NCI-H2081 (cell line): ENCODE measurements at regions not wholly inside any gene's neighbourhood (a gene's known extent, or its start where the extent isn't known, plus 50 kb on each side); places are given as distances from the start of the nearest gene placed in this dataset.
"Not testable (repeated sequence)": the region's sequence is repeated elsewhere in the genome, so short reads cannot be mapped to it uniquely, and the experiment has no call there.

Experiments
- DNase-seq, 2 experiments: peaks; one replicate each; lab custom pipeline; 2025; lab: John Stamatoyannopoulos, UW

DNA sequence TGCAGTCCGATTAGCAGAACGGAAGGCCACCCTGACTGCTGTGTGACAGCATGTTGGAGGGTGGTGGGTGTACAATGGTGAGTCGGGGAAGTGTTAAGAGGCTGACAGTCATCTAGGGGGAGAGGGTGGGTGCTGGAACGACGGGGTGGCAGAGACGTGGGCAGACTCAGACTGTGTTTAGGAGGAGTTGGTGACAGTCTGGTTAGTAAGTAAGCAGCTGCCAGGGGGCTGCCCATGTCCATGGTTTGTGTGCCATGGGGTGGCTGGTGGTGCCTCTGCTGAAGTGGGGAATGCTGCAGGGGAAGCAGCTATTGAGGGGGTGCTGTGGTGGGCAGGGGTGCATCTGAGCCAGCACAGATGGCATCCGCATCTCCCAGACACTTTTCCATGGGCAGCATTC lies 51.3 kb upstream of the BOD1 start:
- DNase-seq, result no peak

DNA sequence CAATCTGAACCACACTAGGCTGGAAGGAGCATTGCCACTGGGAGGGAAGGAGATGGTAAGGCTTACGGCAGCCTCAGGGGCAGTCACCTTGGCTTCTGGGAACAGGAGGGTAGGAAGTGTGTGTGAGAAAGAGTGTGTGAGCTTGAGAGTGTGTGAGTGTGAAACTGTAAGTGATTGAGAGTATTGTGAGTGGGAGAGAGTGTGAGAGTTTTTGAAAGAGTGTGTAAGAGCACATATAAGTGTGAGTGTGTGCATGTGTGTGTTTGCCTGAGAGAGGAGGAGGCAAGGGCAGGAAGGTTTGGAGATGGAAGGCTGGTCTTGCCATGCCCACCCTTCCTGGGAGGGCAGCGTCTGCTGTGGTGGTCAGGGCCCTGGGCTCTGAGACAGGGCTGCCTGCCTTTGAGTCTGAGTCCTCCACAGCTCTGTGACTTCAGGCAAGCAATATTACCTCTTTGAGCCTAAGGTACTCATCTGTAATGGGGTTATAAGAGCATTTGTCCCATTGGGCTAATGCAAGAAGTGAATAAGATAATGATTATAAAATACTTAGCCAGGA lies 51.9 kb upstream of the BOD1 start:
- DNase-seq, result no peak

DNA sequence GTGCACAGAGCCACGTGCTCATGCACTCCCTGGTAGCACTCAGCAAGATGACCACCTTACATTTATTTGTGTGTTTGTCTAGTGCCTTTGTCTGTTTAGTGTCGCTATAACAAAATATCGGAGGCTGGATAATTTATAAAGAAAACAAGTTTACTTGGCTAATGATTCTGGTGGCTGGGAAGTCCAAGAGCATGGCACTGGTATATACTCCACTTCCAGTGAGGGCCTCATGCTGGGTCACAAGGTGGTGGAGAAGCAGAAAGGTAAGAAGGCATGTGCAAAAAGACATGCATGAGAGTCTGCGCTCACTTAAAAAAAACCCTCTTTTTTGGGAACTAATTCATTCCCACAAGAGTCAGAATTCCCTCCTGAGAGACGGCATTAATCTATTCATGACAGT lies 52.5 kb upstream of the BOD1 start:
- no peak for DNase-seq

DNA sequence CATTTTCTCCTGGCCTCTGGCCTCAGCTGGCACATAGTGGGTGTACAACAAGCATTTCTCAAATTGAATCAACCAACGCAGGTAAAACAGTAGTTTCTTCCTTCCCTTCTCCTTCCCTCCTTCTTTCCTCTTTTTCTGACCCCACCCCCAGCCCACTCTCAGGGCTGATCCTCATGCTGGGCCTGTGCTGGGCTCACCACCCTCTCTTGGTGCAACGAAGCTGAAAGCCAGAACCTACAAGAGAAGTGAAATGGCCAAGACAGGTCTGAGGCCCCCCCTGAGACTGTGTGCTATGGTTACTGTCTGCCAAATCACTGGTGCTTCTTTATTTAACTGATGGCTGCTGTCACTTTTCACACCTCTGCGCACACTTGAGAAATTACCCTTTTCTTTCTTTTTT lies 53.0 kb upstream of the BOD1 start:
- no peak for DNase-seq

DNA sequence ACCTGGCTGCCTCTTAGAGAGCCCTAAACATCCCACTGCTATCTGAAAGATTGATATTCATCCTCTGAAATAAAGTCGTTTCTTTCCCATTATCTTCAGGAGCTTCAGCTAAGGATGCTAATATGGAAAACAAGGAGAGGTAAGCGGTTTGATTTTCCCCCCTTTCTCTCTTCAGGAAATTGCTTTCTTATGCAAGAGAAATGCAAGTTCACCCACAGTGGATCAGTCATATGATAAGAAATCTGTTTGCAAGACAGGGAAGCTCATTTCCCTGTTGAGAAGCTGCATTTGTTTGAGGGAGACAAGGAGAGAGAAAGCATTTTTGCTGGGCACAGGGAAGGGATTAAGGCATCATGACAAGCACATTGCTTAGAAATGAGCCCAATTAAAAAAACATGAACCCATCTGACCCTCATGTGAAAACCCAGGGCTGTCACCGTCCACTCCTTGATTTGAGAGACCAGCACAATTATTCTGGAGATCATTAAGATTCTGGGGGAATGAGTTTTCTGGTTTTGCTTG lies 53.7 kb upstream of the BOD1 start:
- no peak for DNase-seq

DNA sequence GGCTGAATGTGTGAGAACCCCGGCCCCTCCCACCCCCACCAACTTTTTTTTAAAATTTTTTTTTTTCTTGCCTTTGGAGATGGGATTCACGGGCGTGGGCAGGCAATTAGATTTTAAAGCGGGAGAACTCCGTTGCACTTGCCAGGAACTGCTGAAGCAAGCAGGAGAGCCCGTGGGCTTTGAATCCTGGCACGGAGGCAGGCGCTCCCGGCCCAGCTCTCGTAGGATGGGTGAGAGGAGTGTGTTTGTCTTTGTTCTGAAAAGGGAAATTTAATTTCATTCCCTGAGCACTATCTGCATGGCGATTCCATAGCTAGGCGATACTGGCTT lies 54.3 kb upstream of the BOD1 start:
- no peak for DNase-seq

DNA sequence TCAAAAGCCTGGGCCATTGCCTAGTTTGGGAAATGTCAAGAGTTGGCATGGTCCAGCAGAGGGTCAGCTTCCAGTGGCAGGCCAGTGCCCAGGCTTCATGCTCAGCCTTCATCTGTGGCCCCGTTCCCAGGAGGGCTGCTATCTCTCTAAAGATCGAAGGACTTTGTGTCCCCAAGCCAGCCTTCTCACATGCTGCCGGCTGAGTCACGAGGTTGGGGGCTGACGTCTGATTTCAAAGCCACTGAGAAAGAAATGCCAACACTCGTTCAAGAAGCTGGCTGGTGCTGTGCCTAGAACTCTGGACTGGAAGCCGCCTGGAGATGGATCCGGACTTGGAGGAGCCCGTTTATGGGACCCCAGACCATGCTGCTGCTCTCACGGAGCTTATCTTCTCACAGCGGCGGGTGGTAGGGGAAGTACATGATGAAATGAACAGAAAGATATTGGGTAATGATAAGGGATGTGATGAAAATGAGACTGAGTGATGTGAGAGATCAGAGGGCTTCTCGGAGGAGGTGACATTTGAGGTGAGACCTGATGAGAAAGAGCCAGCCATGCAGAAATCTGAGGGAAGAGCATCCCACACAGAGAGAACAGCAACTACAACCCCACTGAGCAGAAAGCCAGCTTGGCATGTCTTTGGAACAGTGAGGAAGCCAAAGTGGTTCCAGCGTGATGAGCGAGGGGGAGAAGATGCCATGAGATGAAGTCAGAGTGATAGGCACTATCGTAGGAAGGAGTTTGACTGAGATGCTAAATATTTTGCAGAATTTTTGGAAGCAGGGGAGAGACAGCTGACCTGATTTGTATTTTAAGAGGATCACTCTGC lies 54.9 kb upstream of the BOD1 start:
- no peak for DNase-seq

DNA sequence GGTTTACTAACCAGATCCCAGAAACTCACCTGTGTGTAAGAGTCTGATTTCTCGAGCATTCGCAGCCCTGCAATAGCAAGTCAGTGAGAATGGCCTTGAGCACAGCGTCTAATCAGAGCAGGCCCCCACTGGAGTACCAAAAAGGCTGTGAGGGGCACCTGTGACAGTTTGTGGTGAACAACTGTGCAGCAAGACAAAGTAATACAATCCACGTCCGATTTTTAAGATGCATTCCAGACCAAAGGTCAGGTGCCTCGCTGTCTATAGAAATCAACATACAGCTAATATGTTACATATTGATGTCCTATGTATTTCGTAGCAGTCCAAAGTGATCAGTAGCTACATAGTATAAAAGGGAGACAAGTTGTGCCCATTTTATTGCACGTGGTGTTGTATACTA lies 55.7 kb upstream of the BOD1 start:
- DNase-seq, result no peak

DNA sequence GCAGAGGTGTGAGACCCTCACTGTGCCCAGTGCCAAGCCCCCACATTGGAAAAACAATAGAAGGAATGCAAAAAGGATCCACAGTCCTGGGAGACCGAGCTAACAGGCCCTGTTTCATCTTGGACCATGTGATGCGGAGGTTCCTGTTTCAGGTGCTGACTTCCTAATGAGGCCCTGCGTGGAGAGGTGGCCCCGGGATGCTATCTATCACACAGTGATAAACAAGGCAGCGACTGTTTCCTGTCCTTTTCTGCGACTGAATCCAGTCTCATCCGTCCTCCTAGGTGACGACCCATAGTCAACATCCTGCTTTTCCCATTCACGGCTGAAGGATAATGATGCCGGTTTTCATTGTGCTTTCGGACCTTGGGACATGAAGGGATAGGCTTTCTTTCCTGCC lies 56.4 kb upstream of the BOD1 start:
- DNase-seq, result no peak

DNA sequence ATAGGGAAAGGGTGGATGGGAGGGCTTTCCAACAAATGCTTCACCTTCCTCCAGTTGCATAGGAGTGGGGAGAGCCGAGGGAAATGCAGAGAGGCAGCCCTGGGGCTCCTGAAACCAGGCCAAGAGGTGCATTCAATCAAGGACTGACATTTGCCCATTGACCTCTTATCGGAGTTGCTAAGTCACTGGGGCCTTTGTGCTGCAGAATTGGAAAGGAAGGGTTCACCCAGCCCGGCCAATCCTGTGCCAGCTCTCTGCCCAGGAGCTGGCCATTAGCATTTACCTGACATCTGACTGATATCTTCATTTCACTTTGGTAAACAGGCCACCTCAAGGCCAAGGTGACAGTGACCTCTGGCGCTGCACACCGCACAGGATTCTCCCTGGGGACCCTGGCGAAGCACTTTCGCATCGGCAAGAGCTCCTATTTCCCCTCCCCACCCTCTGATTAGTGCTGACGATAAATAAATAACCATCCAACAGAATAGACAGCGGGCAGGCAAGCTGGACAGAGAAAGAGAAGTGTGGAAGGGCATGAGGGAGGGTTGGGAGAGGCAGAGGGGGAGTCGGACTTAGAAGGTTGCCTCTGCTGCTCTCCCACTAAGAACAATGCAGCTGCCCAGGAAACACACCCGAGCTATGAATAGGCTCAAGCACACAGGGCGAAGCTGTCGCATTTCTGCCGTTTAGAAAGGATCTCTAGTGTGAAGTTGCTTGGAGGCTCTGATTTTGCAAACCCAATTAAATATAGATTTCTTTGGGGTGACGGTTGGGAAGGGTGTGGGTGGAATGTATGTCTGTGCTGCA lies 57.0 kb upstream of the BOD1 start:
- no peak for DNase-seq

DNA sequence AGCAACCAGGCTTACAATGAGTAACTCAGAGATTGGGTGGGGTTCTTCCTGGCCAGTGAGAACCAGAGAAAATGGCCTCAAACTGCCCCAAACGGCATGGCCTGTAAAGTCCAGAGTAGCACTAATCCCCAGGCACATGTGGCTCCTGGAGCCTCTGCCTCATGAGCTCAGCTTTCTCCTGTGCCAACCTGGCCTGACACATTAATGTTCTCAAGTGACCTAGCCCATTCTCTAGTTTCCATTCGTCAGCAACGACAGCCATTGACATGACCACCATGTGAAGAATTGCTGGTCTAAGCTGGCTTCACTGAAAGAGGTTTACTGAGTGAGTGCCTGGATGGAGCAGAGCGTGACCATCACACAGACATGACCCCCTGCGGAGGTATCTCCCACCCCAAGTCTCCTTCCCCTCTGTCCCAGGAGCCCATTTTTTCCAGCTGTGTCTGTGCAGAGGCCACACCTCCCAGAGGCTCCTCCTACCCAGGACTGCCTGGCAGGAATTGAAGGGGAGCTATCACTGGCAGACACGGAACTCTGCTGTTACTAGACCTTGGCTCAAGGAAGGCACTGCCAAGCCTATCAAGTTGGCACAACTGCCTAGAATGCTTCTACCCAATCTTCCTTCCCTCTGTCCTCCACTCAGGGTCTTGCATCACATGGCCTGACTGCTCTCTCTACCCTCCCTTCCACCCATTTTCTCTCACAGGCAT lies 59.0 kb upstream of the BOD1 start:
- DNase-seq, result no peak

DNA sequence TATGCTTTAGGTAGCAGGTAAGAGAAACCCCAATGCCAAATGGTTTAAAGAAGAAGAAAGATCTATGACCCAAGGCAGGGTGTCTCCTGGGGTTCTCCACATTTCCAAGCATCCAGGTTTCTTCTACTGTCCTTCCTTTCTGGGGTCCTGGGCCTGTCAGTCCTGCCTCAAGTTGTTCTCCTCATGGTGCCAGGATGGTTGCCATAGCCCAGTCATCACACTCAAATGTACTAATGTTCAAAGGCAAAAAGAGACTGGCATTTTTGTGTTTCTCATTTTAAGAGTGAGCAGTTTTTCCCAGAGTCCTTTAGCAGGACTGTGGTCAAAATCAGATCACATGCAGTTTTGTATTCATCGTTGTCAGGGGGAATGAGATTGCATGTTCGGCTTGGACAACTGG lies 59.9 kb upstream of the BOD1 start:
- no peak for DNase-seq

DNA sequence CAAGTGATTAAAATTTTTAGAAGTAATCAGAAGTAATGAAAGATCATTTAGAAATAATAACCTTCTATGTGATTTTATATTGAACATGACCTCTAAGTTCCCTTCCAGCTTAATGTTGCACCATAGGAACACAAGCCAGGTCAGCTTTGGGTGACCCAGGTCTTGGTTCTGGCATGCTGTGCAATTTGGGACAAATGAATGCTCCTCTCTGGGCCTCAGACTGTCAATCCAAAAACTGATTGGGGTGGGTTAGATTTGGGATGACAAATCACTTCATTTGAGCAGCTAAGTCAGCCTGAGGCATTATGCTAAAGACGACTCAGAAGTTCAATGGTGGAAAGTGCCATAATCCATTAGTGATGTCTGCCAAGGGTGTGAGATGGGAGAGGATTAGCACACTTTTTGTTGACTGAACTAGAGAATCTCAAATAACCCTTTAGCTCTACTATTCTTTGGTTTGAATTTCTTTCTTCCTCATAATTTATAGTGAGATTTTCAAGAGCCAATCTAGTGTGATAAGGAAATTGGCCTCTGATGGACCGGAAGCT lies 60.7 kb upstream of the BOD1 start:
- DNase-seq, result no peak

DNA sequence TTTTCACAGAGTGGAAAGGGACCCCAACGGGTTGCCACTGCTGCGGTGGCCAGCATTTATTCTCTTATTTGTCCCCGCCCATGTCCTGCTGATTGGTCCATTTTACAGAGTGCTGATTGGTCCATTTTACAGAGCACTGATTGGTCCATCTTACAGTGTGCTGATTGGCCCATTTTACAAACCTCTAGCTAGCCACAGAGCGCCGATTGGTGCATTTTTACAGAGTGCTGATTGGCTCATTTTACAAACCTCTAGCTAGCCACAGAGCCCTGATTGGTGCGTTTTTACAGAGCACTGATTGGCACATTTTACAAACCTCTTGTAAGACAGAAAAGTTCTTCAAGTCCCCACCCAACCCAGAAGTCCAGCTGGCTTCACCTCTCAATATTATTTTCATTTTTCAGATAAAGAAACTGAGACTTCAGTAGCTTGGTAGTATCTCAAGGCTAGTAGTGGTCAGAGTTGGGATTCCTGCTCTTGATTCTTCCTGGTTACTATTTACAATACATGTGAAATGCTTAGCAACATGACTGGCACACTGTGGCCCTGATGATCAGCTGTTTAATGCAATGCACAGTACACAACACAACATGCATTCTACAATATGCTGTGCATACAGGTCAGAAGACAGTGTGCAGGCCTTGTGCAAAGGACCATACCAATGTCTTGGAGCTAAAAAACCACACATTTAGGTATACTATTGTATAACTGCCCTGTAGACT lies 63.6 kb upstream of the BOD1 start:
- no peak for DNase-seq

DNA sequence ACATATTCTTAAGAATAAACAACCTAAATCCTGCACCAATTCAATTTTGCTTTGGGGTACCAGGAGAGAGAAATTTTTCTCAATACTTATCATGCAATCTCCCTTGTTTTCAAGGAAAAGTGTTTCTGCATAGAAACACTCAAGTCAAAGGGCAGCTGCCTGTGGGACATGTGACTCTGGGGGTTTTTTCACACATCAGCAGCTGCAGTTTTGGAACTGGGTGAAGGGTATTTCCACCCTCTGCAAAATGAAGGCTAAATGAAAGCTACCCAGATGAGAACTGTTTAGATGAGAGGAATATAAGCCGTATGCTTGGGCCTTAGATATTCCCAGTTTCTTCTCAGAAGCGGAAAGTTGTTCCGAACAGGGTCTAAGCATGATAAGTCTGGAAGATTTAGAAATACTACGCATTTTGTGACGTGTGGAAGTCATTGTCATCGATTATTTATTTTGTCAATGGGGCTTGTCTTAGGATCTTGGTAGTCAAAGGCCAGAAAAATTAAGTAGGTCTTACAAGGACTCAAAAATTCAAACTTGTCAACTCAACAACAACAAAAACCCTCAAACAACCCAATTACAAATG lies 64.3 kb upstream of the BOD1 start:
- no peak for DNase-seq

DNA sequence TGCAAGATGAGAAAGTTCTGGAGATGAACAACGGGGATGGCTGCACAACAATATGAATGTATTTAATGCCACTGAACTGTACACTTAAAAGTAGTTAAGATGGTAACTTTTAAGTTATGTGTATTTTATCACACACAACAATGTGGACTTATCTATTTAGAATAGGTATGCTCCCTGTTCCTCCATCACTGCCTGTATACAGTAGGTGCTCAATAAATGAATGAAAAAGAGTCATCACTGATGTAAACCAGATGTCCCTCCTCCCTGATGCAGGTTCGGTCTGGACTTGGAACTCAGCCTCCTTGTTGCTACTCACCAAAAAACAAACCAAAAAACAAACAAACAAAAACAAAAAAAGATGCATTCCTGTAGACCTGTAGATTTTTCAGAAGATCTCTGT lies 65.9 kb upstream of the BOD1 start:
- no peak for DNase-seq

DNA sequence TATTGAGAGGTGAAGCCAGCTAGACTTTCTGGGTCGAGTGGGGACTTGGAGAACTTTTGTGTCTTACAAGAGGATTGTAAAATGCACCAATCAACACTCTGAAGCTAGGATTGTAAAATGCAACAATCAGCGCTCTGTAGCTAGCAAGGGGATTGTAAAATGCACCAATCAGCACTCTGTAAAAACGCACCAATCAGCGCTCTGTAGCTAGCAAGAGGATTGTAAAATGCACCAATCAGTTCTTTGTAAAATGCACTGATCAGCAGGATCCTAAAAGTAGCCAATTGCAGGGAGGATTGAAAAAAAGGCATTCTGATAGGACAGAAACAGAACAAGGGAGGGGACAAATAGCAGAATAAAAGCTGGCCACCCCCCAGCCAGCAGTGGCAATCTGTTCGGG lies 68.1 kb upstream of the BOD1 start:
- DNase-seq, result not testable (repeated sequence)

DNA sequence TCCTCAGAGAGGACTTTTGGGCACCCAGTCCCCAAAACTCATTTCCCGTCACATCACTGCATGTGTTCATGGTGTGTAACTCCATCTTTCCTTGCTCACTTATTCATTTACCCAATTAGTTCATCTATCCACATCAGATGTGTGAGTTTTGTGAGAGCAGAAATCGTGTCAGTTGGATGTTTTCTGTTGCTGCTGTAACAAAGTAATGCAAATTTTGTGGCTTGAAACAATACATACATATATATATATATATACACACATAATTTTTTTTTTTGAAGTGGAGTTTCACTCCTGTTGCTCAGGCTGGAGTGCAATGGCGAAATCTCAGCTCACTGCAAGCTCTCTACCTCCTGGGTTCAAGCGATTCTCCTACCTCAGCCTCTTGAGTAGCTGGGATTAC lies 70.5 kb upstream of the BOD1 start:
- DNase-seq, result no peak

DNA sequence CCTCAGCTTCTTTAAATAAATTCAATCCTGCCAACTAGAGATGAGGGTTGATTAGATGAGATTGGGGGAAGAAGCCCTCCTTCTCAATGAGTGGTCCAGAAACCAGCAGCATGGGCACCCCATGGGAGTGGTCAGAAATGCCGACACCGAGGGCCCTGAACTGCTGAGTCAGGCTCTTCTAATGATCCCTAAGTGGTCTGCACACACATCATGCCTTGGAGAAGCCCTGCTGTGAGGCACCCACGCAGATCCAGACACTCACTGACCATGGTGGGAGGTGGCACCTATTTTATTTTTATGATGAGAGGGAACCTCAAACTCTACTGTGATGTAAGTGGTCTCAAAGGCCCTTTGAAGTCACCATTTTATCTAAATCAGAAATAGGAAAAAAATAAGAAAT lies 72.3 kb upstream of the BOD1 start:
- no peak for DNase-seq

DNA sequence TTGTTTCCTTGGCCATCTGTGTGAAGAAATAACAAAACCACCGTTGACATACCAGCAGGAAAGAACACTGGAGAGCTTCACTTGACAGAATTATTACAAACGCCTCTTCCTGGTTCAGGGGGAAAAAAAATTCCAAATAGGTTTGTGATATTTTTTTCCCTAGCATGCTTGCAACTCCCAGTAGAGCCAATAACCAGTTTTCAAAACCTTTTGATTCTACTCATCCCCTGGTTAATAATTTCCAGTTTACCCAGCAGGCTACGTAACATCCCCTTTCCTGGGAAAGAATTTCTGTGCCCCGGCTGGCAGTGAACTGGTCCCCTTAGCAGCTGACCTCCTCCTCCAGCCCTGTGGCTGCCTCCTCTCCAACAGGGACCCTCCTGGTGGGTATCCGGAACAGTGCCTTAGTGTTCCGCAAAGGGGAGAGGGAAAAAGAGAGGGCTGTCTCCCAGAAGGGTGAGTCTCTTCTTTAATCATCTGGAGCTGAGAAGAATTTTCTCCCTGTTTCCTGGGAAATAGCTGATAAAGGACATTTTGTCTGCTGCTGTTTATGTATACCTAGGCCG lies 72.8 kb upstream of the BOD1 start:
- no peak for DNase-seq
